ENCODE measurements at regions not wholly inside any gene's neighbourhood (a gene's known extent, or its start where the extent isn't known, plus 50 kb on each side); places are given as distances from the start of the nearest gene placed in this dataset.

GRCh38 chr14:95763875-95764274 lies 50.0 kb upstream of the TCL1A start:
- no peak for DNase-seq (ENCODE audit: low read depth)
- TF ChIP-seq POLR2A (IDR thresholded peaks at IDR 0.05; ENCODE audit: extremely low read depth, insufficient read length): no peak
- no peak for TF ChIP-seq MAX (IDR thresholded peaks at IDR 0.05; ENCODE audit: low read depth, low read length)
- TF ChIP-seq CTCF (IDR thresholded peaks at IDR 0.05; ENCODE audit: low read depth, low read length): no peak
- no peak for TF ChIP-seq MYC (IDR thresholded peaks at IDR 0.05; ENCODE audit: low read depth, low read length)
- H3K4me3 ChIP-seq (ENCODE audit: low read depth, low read length): no peak overlapping the region

All from NB4 (cell line).